Coronary artery (tissue), 2 donors: ENCODE measurements at regions not wholly inside any gene's neighbourhood (a gene's known extent, or its start where the extent isn't known, plus 50 kb on each side); places are given as distances from the start of the nearest gene placed in this dataset.
"Not testable (repeated sequence)": the region's sequence is repeated elsewhere in the genome, so short reads cannot be mapped to it uniquely, and the experiment has no call there.

ENCODE experiments used
- DNase-seq: peaks from one replicate; pipeline ENCODE4 v3.0.0-alpha.2; 2017; ENCODE audit warnings: low spot score
- H3K27ac ChIP-seq, 2 donors: fragments of 200-600 bp; sonication (generic); one replicate each; pipeline ENCODE4 v1.5.1; 2016 to 2019
- H3K4me3 ChIP-seq: fragments of 200-600 bp; sonication (generic); 2 replicates; pipeline ENCODE4 v1.5.1; 2016; ENCODE audit warnings: mild to moderate bottlenecking, moderate library complexity
- TF ChIP-seq, protein P1 (sequence below): fragments of 200-600 bp; sonication (generic); IDR thresholded peaks from one replicate; pipeline ENCODE4 v1.5.1; 2019; ENCODE audit warnings: antibody characterized with exemption

DNA sequence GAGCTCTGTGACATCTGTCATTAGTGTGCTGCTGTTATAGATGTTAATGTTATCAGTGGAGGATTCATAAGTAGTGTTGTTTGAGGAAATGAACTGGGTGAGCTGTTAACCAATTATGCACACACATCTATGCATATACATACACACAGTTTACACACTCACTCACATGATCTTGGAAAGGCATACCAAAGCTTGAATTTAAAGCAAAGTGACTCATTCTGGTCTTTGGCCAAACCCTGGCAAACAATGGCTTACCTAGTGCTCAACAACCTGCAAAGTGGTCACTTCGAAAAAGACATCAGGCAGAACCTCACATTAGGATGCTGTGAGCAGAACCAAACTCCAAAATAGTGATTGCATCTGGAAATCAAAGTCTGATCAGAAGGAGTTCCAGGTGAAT is 1037.3 kb upstream of the CDH6 start:
- TF ChIP-seq, protein P1, sequence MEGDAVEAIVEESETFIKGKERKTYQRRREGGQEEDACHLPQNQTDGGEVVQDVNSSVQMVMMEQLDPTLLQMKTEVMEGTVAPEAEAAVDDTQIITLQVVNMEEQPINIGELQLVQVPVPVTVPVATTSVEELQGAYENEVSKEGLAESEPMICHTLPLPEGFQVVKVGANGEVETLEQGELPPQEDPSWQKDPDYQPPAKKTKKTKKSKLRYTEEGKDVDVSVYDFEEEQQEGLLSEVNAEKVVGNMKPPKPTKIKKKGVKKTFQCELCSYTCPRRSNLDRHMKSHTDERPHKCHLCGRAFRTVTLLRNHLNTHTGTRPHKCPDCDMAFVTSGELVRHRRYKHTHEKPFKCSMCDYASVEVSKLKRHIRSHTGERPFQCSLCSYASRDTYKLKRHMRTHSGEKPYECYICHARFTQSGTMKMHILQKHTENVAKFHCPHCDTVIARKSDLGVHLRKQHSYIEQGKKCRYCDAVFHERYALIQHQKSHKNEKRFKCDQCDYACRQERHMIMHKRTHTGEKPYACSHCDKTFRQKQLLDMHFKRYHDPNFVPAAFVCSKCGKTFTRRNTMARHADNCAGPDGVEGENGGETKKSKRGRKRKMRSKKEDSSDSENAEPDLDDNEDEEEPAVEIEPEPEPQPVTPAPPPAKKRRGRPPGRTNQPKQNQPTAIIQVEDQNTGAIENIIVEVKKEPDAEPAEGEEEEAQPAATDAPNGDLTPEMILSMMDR: no peak

DNA sequence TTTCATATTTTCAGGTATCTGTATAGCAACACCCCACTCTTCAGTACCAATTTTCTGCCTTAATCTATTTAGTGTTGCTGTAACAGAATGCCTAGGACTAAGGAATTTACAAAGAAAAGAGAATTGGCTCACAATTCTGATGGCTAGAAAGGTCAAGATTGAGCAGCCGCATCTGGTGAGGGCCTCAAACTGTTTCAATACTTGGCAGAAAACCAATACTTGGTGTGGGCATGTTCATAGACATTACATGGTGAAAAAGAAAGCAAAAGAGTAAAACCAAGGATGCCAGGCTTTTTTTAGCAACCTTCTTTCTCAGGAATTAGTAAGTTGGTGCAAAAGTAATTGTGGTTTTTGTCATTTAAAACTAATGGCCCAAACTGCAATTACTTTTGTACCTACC is 1041.1 kb upstream of the CDH6 start:
- Histone ChIP-seq H3K27ac (no peak overlapping the region), H3K4me3 (no peak overlapping the region)
- TF ChIP-seq, protein P1: no peak
- no peak for DNase-seq

More for the DNA sequence above, 1037.3 kb upstream of the CDH6 start:
- no peak for DNase-seq
- Histone ChIP-seq H3K4me3 (no peak overlapping the region), H3K27ac (no peak overlapping the region)

DNA sequence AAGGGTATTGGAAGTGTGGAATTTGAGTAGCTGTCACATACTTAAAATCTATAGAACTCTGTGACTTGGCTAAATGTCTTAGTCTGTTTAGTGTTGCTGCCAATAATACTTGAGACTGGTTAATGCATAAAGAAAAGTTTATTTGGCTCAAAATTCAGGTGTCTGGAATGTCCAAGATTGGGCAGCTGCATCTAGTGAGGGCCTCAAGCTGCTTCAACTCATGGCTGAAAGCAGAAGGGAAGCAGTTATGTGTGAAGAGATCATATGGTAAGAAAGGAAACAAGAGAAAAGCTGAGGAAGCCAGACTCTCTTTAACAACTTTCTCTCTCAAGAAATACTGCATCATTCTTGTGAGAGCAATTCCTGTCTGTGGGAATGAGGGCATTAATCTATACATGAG is 1043.3 kb upstream of the CDH6 start:
- DNase-seq: no peak
- no peak overlapping the region for H3K4me3 ChIP-seq
- no peak overlapping the region for H3K27ac ChIP-seq
- TF ChIP-seq, protein P1: no peak

DNA sequence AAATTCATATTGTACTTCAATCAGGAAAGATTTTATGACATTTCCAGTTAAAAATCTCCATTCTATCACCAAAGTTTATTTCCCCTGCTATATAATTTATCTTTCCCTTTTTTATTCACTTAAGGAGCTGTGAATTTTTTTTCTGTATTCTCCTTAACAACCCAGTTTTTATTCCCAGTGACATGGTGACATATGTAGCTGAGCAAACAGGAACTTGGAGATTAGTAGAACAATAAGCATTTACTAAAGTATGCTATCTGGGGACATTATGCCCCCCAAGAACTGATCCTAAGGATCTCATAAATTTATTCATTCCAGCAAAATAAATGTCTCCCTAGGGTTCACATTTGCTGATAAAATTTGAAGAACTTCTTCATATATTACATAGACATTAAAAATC is 1044.0 kb upstream of the CDH6 start:
- DNase-seq: no peak
- TF ChIP-seq, protein P1: no peak
- Histone ChIP-seq H3K4me3 (no peak overlapping the region), H3K27ac (no peak overlapping the region)

DNA sequence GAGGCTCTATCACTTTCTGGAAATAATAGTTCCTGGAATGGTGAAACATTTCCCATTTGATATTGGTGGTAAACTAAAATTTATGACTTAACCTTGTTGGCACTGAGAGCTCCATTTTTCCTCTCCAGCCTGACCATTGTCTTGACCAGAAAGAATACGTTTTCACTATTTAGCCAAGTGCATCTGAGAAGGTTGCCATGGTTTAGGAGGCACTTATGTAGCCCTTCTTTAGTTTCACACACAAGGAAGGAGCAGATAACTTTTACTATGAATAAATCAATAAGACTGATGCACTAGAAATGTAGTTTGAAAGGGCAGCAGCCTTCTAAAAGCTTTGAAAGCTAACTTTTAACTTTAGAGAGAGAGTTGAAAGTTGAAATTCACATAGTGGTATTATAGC is 1045.5 kb upstream of the CDH6 start:
- DNase-seq: no peak
- no peak overlapping the region for H3K4me3 ChIP-seq
- H3K27ac ChIP-seq: no peak overlapping the region
- TF ChIP-seq, protein P1: no peak

DNA sequence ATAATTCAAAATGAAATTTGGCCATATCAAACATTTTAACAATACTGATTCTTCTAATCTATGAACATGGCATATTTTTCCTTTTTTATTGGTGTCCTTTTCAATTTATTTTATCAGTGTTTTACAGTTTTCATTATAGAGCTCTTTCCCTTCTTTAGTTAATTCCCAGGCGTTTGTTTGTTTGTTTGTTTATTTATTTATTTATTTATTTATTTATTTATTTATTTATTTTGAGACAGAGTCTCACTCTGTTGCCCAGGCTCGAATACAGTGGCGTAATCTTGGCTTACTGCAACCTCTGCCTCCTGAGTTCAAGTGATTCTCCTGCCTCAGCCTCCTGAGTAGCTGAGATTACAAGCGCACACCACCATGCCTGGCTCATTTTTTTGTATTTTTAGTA is 1049.4 kb upstream of the CDH6 start:
- H3K4me3 ChIP-seq, DNase-seq: not testable (repeated sequence)

DNA sequence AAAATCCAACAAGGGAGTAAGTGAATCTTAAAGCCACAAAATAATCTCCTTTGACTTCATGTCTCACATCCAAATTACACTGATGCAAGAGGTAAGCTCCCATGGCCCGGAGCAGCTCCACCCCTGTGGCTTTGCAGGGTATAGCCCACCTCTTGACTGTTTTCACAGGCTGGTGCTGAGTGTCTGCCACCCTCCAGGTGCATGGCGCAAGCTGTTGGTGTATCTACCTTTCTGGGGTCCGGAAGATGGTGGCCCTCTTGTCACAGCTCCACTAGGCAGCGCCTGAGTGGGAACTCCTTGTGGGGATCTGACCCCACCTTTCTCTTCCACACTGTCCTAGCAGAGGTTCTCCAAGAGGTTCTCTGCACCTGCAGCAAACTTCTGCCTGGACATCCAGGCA is 1051.1 kb upstream of the CDH6 start:
- no peak overlapping the region for H3K4me3 ChIP-seq
- no peak overlapping the region for H3K27ac ChIP-seq
- TF ChIP-seq, protein P1: no peak
- DNase-seq: no peak

More for the DNA sequence above, 1049.4 kb upstream of the CDH6 start:
- not testable (repeated sequence) for H3K27ac ChIP-seq

DNA sequence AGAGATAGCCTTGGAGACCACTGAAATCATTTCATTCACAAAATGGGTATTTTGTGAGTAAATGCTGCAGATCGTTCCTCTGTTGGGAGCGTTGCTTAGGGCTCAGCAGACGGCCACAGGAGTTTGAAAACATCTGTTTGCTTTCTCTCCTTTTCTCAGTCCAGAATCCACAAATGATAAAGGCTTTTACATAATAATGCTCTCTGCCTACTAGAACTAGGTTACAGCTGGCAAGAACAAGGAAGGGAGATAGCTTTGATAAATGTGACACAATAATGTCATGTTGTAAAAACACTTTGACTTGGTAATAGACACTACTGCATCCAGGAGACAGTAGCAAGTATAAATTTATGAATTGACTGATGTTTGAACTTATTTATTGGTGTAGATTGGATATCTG is 1072.4 kb upstream of the CDH6 start:
- Histone ChIP-seq H3K4me3 (no peak overlapping the region), H3K27ac (no peak overlapping the region)
- no peak for DNase-seq
- TF ChIP-seq, protein P1: no peak
